HT1080 (cell line): ENCODE measurements at regions not wholly inside any gene's neighbourhood (a gene's known extent, or its start where the extent isn't known, plus 50 kb on each side); places are given as distances from the start of the nearest gene placed in this dataset. TPM values are rescaled to one million over a fixed set of nuclear protein-coding genes. Genes with fewer than 3 reads are reported as not detected.

Source experiments
- small RNA-seq: library from RNA; depleted of rRNA; stranded (forward); fragments of <200 nt; gene quantifications from one replicate; pipeline ENCODE3, GENCODE V24; 2014

Small RNA genes lying in the stretch of these regions (small RNA-seq; reads per million reads assigned to genes)
- not detected for gene RNU6-627P
